Epithelial cell of esophagus (primary cell): ENCODE measurements at regions not wholly inside any gene's neighbourhood (a gene's known extent, or its start where the extent isn't known, plus 50 kb on each side); places are given as distances from the start of the nearest gene placed in this dataset.

Source experiments
- DNase-seq: peaks from one replicate; pipeline ENCODE4 v3.0.0; 2010; ENCODE audit warnings: low read depth
- H3K4me3 ChIP-seq: 2 replicates; pipeline ENCODE4 v1.5.1; 2011; ENCODE audit warnings: mild to moderate bottlenecking, low read length, control low read depth
- CTCF ChIP-seq: IDR thresholded peaks from 2 replicates; pipeline ENCODE4 v1.5.1; 2011; ENCODE audit warnings: low read depth, mild to moderate bottlenecking, low read length, control low read depth, inconsistent platforms; ENCODE audit not compliant: insufficient read depth; ENCODE audit errors: missing control alignments

GRCh38 chr20:4584510-4584909, 101.7 kb upstream of the PRNP start:
- TF ChIP-seq CTCF: no peak

GRCh38 chr20:4581838-4582237, 104.4 kb upstream of the PRNP start:
- TF ChIP-seq CTCF: no peak
- H3K4me3 ChIP-seq: no peak overlapping the region
- DNase-seq: no peak

More at GRCh38 chr20:4584510-4584909, 101.7 kb upstream of the PRNP start:
- no peak overlapping the region for H3K4me3 ChIP-seq
- DNase-seq: no peak

- DNase-seq: no peak
- no peak for TF ChIP-seq CTCF
- no peak overlapping the region for H3K4me3 ChIP-seq
These were observed 107.9 kb upstream of the PRNP start for GRCh38 chr20:4578375-4578774.

GRCh38 chr20:4574356-4574690, 111.9 kb upstream of the PRNP start:
- no peak overlapping the region for H3K4me3 ChIP-seq
- TF ChIP-seq CTCF: no peak
- no peak for DNase-seq

- DNase-seq: peak; percentile 87
- no peak overlapping the region for H3K4me3 ChIP-seq
- no peak for TF ChIP-seq CTCF
These were observed 112.5 kb upstream of the PRNP start for GRCh38 chr20:4573564-4574355.

GRCh38 chr20:4571759-4572531, 114.3 kb upstream of the PRNP start:
- H3K4me3 ChIP-seq: no peak overlapping the region
- no peak for DNase-seq
- TF ChIP-seq CTCF: no peak
